ENCODE measurements at regions not wholly inside any gene's neighbourhood (a gene's known extent, or its start where the extent isn't known, plus 50 kb on each side); places are given as distances from the start of the nearest gene placed in this dataset.

GRCh38 chr9:106623558-106623957, 239.4 kb upstream of the ZNF462 start:
- Histone ChIP-seq H3K4me3 (no peak overlapping the region), H3K9ac (no peak overlapping the region), H3K27ac (no peak overlapping the region), H3K27me3 (no peaks in the 10 kb centered on the region), H3K4me1 (no peaks in the 10 kb centered on the region), H3K9me3 (replicated peaks in 1 of 11) (no peaks in the 10 kb centered on the region), H3K4me2 (no peak overlapping the region), H3K36me3 (no peaks in the 10 kb centered on the region), H4K20me1 (no peaks in the 10 kb centered on the region)
- no peak for TF ChIP-seq Cebpa-rat (IDR thresholded peaks at IDR 0.05)

GRCh38 chr9:106625259-106625789, 237.6 kb upstream of the ZNF462 start:
- no peak for TF ChIP-seq Cebpa-rat (IDR thresholded peaks at IDR 0.05)
- Histone ChIP-seq H3K4me2 (no peak overlapping the region), H3K36me3 (no peaks in the 10 kb centered on the region), H3K9me3 (replicated peaks in 1 of 11) (no peaks in the 10 kb centered on the region), H3K4me3 (no peak overlapping the region), H4K20me1 (no peaks in the 10 kb centered on the region), H3K27ac (no peak overlapping the region), H3K27me3 (no peaks in the 10 kb centered on the region), H3K9ac (no peak overlapping the region), H3K4me1 (no peaks in the 10 kb centered on the region)

GRCh38 chr9:106626936-106627335, 236.0 kb upstream of the ZNF462 start:
- Histone ChIP-seq H3K9me3 (replicated peaks in 1 of 11) (no peaks in the 10 kb centered on the region), H3K4me1 (no peaks in the 10 kb centered on the region), H3K27ac (no peak overlapping the region), H3K36me3 (no peaks in the 10 kb centered on the region), H3K4me2 (no peak overlapping the region), H3K9ac (no peak overlapping the region), H3K27me3 (no peaks in the 10 kb centered on the region), H4K20me1 (no peaks in the 10 kb centered on the region), H3K4me3 (no peak overlapping the region)
- TF ChIP-seq Cebpa-rat (IDR thresholded peaks at IDR 0.05): no peak

GRCh38 chr9:106632621-106633020, 230.3 kb upstream of the ZNF462 start:
- no peak overlapping the region for H3K27ac ChIP-seq
- H3K36me3 ChIP-seq: no peaks in the 10 kb centered on the region
- H3K9me3 ChIP-seq (replicated peaks in 1 of 11): no peaks in the 10 kb centered on the region; a peak in 1 of 22 replicates
- peaks cover 0 to 10% (median 0%) of the 10 kb centered on the region in 10 experiments; a peak in 2 of 20 replicates for H3K4me1 ChIP-seq
- H4K20me1 ChIP-seq: no peaks in the 10 kb centered on the region
- H3K9ac ChIP-seq: no peak overlapping the region
- no peak for TF ChIP-seq Cebpa-rat (IDR thresholded peaks at IDR 0.05)
- H3K27me3 ChIP-seq: no peaks in the 10 kb centered on the region
- no peak overlapping the region for H3K4me3 ChIP-seq
- H3K4me2 ChIP-seq: no peak overlapping the region

DNA sequence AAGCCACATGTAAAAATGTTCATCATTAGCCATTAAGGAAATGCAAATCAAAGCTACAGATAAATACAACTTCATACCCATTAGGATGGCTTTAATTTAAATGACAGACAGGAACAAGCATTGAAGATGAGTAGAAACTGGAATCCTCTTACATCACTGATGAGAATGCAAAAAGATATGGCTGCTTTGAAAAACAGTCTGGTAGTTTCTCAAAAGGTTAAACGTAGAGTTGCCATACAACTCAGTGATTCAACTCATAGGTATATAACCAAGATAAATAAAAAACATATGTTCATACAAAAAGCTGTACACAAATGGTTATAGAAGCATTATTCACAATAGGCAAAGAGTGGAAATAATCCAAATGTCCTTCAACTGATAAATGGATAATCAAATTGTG, 228.8 kb upstream of the ZNF462 start:
- Histone ChIP-seq H3K4me3 (no peak overlapping the region), H3K4me1 (peaks cover 0 to 10% (median 0%) of the 10 kb centered on the region in 10 experiments; a peak in 2 of 20 replicates), H3K4me2 (no peak overlapping the region), H4K20me1 (no peaks in the 10 kb centered on the region), H3K27ac (no peak overlapping the region), H3K36me3 (no peaks in the 10 kb centered on the region), H3K9ac (no peak overlapping the region), H3K27me3 (no peaks in the 10 kb centered on the region), H3K9me3 (replicated peaks in 1 of 11) (no peaks in the 10 kb centered on the region; a peak in 1 of 22 replicates)
- TF ChIP-seq Cebpa-rat (IDR thresholded peaks at IDR 0.05): no peak

DNA sequence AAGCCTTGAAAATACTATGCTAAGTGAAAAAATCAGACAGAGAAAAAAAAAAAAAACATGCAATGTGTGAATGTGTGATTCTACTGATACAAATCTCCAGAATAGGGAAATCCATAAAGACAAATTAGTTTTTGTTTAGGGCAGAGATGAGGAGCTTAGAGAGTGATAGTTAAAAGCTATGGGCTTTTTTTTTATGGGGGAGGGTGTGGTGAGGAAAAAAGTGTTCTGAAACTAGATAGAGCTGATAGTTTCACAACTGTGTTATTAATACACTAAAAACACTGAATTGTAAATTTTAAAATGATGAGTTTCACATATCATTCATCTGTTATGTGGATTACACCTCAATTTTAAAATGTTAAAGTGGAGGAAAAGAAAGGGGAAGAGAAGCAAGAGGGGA, 228.3 kb upstream of the ZNF462 start:
- TF ChIP-seq Cebpa-rat (IDR thresholded peaks at IDR 0.05): no peak
- Histone ChIP-seq H3K4me1 (peaks cover 0 to 11% (median under 1%) of the 10 kb centered on the region in 10 experiments; a peak in 3 of 20 replicates), H4K20me1 (no peaks in the 10 kb centered on the region), H3K27me3 (no peaks in the 10 kb centered on the region), H3K4me3 (no peak overlapping the region), H3K9me3 (replicated peaks in 1 of 11) (no peaks in the 10 kb centered on the region; a peak in 1 of 22 replicates), H3K27ac (no peak overlapping the region), H3K36me3 (no peaks in the 10 kb centered on the region), H3K9ac (no peak overlapping the region), H3K4me2 (peak overlapping the region in 2 of 11 experiments; percentile 23 to 30; a peak in 1 of 22 replicates)

DNA sequence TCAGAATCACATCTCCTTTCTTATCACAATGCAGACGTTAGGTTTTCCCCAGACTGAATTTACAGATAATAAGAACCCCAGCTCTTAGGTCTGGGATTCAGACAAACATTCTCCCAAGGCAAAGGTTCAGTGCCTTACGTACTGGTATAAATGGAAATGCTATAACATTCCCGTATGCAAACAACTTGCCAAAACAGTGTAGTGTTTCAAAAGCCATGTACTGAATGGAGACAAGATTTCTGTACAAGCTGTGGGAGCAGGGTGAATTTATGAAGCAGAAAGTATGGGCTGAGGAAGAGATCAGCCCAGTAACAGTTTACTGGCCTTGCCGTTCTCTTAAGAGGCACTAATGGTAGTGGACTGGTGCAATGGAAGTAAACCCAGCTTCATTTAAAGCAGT, 225.5 kb upstream of the ZNF462 start:
- no peak overlapping the region for H3K4me3 ChIP-seq
- no peaks in the 10 kb centered on the region for H3K36me3 ChIP-seq
- H3K27me3 ChIP-seq: no peaks in the 10 kb centered on the region
- no peaks in the 10 kb centered on the region; a peak in 1 of 22 replicates for H3K9me3 ChIP-seq (replicated peaks in 1 of 11)
- TF ChIP-seq Cebpa-rat (IDR thresholded peaks at IDR 0.05): no peak
- no peak overlapping the region for H3K27ac ChIP-seq
- peaks cover 0 to 18% (median 7%) of the 10 kb centered on the region in 10 experiments; a peak in 12 of 20 replicates for H3K4me1 ChIP-seq
- no peak overlapping the region for H3K4me2 ChIP-seq
- no peaks in the 10 kb centered on the region for H4K20me1 ChIP-seq
- no peak overlapping the region for H3K9ac ChIP-seq

GRCh38 chr9:106639873-106640568, 222.9 kb upstream of the ZNF462 start:
- peak overlapping the region in 3 of 11 experiments; percentile 3 to 24 (median 8); a peak in 4 of 22 replicates for H3K4me2 ChIP-seq
- H3K27me3 ChIP-seq: no peaks in the 10 kb centered on the region
- no peak overlapping the region for H3K4me3 ChIP-seq
- H3K4me1 ChIP-seq: peaks cover 0 to 9% (median 7%) of the 10 kb centered on the region in 10 experiments; a peak in 12 of 20 replicates
- H3K9me3 ChIP-seq (replicated peaks in 1 of 11): no peaks in the 10 kb centered on the region; a peak in 1 of 22 replicates
- no peak for TF ChIP-seq Cebpa-rat (IDR thresholded peaks at IDR 0.05)
- H3K27ac ChIP-seq: no peak overlapping the region
- H4K20me1 ChIP-seq: no peaks in the 10 kb centered on the region
- no peaks in the 10 kb centered on the region for H3K36me3 ChIP-seq
- H3K9ac ChIP-seq: no peak overlapping the region

GRCh38 chr9:106643211-106643930, 219.6 kb upstream of the ZNF462 start:
- no peak overlapping the region for H3K4me3 ChIP-seq
- no peaks in the 10 kb centered on the region for H3K27me3 ChIP-seq
- H3K4me1 ChIP-seq: peaks cover 0 to 8% (median 7%) of the 10 kb centered on the region in 10 experiments; a peak in 11 of 20 replicates
- TF ChIP-seq Cebpa-rat (IDR thresholded peaks at IDR 0.05): no peak
- H4K20me1 ChIP-seq: no peaks in the 10 kb centered on the region
- no peaks in the 10 kb centered on the region for H3K36me3 ChIP-seq
- no peaks in the 10 kb centered on the region for H3K9me3 ChIP-seq (replicated peaks in 1 of 11)
- H3K9ac ChIP-seq: no peak overlapping the region
- H3K4me2 ChIP-seq: no peak overlapping the region
- no peak overlapping the region for H3K27ac ChIP-seq

All from BLaER1 treated with 17β-estradiol and CSF1 and Interleukin-3, amounts not matched to agents 10 nM and 100 nM (cell line).